ENCODE measurements at regions not wholly inside any gene's neighbourhood (a gene's known extent, or its start where the extent isn't known, plus 50 kb on each side); places are given as distances from the start of the nearest gene placed in this dataset.

- no peak overlapping the region for H3K4me3 Mint-ChIP-seq
- no peaks in the 10 kb centered on the region for H3K4me1 Mint-ChIP-seq
- peaks cover 7% of the 10 kb centered on the region for H3K9me3 Mint-ChIP-seq
- DNase-seq (no peak), ATAC-seq (no peak)
- no peaks in the 10 kb centered on the region for H3K27me3 Mint-ChIP-seq
- no peak overlapping the region for H3K27ac Mint-ChIP-seq
- no peaks in the 10 kb centered on the region for H3K36me3 Mint-ChIP-seq (ENCODE audit: low read depth)
Measured at GRCh38 chr4:12579172-12579571, 905.0 kb downstream of the RAB28 start.

DNA sequence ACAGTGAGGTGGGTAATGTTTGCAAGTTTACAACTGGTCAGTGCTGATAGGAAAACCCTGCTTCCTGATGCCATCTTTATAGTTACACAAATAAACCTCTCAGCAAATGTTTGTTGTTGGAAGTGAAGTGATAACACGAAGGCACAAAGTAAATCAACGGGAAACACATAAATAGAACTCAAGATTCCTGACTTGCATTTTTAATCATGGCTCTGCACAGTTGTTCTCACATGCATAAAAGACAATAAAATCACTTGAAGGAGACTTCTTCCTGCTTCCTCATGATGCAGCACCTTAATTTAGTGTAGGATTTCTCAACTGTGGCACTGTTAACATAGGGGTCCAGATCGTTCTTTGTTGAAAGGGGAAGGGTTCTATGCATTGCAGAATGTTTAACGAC is 907.7 kb downstream of the RAB28 start:
- H3K27me3 Mint-ChIP-seq, result no peaks in the 10 kb centered on the region
- no peaks in the 10 kb centered on the region for H3K4me1 Mint-ChIP-seq
- H3K27ac Mint-ChIP-seq, result no peak overlapping the region
- peaks cover 4% of the 10 kb centered on the region for H3K9me3 Mint-ChIP-seq
- H3K4me3 Mint-ChIP-seq, result no peak overlapping the region
- DNase-seq, result no peak
- no peak for ATAC-seq
- no peaks in the 10 kb centered on the region for H3K36me3 Mint-ChIP-seq (ENCODE audit: low read depth)

DNA sequence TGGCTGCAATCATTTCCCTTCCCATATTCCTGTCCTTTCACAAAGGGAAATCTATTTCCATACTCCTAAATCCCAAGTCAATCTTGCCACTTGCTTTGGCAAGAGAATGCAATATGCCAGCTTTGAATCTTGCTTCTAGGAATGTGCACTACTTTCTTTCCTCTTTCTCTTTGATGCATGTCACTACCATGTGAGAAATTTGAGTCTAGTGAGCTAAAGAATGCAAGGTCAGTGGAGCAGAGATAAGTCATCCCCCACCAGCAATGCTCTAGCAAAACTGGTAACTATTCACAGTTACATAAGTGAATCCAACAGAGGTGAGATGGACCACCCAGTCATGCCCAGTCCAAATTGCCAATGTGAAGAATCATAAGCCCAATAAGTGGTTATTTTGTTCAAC is 910.4 kb downstream of the RAB28 start:
- H3K27me3 Mint-ChIP-seq, result no peaks in the 10 kb centered on the region
- no peak overlapping the region for H3K27ac Mint-ChIP-seq
- peaks cover 4% of the 10 kb centered on the region for H3K9me3 Mint-ChIP-seq
- H3K36me3 Mint-ChIP-seq (ENCODE audit: low read depth), result no peaks in the 10 kb centered on the region
- ATAC-seq (no peak), DNase-seq (no peak)
- no peaks in the 10 kb centered on the region for H3K4me1 Mint-ChIP-seq
- no peak overlapping the region for H3K4me3 Mint-ChIP-seq

DNA sequence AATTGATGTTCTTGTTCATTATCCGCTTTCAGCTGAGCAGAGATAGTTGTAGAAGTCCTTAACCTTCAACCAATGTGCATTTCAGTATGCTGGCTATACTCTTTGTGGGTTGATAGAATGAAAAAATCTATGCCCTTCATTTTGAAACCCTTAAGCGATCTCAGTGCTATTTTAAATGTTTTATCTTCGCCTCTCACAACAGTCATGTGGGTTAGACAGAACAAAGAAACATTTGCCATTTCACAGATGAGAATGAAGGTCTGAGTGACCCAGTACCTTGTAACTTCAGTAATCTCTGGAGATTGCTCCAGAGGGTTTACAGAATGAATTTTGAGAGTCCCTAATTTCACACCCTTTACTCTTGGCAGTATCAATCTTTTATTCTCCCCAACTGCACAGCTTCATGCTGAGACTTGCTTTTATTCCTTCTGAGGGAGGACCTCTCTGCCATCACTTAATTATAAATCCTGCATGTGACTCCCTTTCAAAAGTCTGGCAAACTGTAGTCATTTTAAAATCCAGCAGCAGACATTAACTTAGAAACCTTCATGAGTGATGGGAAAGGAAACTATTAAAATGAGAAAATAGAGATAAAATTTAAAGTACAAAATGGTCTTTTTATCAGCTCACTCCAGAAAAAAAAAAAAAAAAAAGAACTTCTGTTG is 921.5 kb downstream of the RAB28 start:
- ATAC-seq, result no peak
- Mint-ChIP-seq H3K4me1 (no peaks in the 10 kb centered on the region), H3K9me3 (peaks cover 3% of the 10 kb centered on the region), H3K4me3 (no peak overlapping the region), H3K27ac (no peak overlapping the region), H3K27me3 (no peaks in the 10 kb centered on the region), H3K36me3 (ENCODE audit: low read depth) (no peaks in the 10 kb centered on the region)
- DNase-seq, result no peak

- Mint-ChIP-seq H3K27me3 (no peaks in the 10 kb centered on the region), H3K9me3 (peaks cover 3% of the 10 kb centered on the region), H3K27ac (no peak overlapping the region), H3K4me3 (no peak overlapping the region), H3K36me3 (ENCODE audit: low read depth) (no peaks in the 10 kb centered on the region), H3K4me1 (no peaks in the 10 kb centered on the region)
- ATAC-seq (no peak), DNase-seq (no peak)
Measured at GRCh38 chr4:12562021-12562420, 922.1 kb downstream of the RAB28 start.

- no peak for DNase-seq
- Mint-ChIP-seq H3K4me1 (no peaks in the 10 kb centered on the region), H3K9me3 (peaks cover 11% of the 10 kb centered on the region), H3K4me3 (no peak overlapping the region), H3K36me3 (ENCODE audit: low read depth) (no peaks in the 10 kb centered on the region), H3K27me3 (no peaks in the 10 kb centered on the region), H3K27ac (no peak overlapping the region)
- no peak for ATAC-seq
Measured at GRCh38 chr4:12555011-12555410, 929.1 kb downstream of the RAB28 start.

GRCh38 chr4:12548678-12549077 is 935.5 kb downstream of the RAB28 start:
- no peak overlapping the region for H3K4me3 Mint-ChIP-seq
- H3K27me3 Mint-ChIP-seq, result no peaks in the 10 kb centered on the region
- DNase-seq, result no peak
- no peak for ATAC-seq
- H3K9me3 Mint-ChIP-seq, result peaks cover 2% of the 10 kb centered on the region
- no peak overlapping the region for H3K27ac Mint-ChIP-seq
- H3K36me3 Mint-ChIP-seq (ENCODE audit: low read depth), result no peaks in the 10 kb centered on the region
- H3K4me1 Mint-ChIP-seq, result no peaks in the 10 kb centered on the region

DNA sequence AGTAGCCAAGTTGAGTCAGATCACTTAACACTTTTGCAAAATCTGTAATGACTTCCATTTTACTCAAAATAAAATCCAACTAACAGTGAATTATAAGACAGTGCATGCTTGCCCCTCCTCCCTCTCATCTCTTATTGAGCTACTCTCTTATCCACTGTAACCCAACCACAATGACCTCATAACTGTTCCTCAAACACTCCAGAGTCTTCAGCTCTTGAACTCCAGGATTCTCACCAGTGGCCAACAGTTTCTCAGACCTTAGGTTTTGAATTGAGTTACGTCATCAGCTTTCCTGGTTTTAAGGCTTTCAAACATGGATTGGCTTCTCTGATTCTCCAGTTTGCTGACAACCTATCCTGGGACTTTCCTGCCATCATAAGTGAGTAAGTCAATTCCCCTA is 938.3 kb downstream of the RAB28 start:
- no peaks in the 10 kb centered on the region for H3K4me1 Mint-ChIP-seq
- no peak for ATAC-seq
- no peaks in the 10 kb centered on the region for H3K9me3 Mint-ChIP-seq

DNA sequence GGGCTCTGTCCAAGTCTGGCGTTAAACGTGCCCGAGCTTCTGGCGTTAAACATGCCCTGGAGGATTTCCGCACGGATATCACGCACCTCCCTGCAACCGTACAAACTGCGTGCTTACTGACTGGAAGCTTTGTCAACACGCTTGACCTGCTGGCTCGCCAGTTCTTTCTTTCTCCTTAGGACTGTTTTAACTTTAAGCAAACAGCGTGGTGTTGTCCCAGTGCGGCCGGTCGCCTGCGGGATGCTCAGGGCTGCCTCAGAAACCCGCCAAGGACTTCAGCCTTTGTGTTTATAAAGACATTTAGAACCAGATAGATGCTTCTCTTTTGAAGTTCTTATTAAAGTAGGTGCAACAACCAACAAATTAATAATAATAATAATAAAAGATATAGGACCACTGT is 946.0 kb downstream of the RAB28 start:
- no peak for ATAC-seq
- Mint-ChIP-seq H3K4me3 (no peak overlapping the region), H3K27me3 (no peaks in the 10 kb centered on the region), H3K4me1 (no peaks in the 10 kb centered on the region), H3K27ac (no peak overlapping the region), H3K9me3 (no peaks in the 10 kb centered on the region), H3K36me3 (ENCODE audit: low read depth) (no peaks in the 10 kb centered on the region)
- DNase-seq, result no peak

More for the DNA sequence above, 938.3 kb downstream of the RAB28 start:
- Mint-ChIP-seq H3K4me3 (no peak overlapping the region), H3K36me3 (ENCODE audit: low read depth) (no peaks in the 10 kb centered on the region), H3K27ac (no peak overlapping the region), H3K27me3 (no peaks in the 10 kb centered on the region)
- no peak for DNase-seq

GRCh38 chr4:12534684-12535083 is 949.5 kb downstream of the RAB28 start:
- H3K36me3 Mint-ChIP-seq (ENCODE audit: low read depth), result no peaks in the 10 kb centered on the region
- H3K27ac Mint-ChIP-seq, result no peak overlapping the region
- ATAC-seq, result no peak
- no peak overlapping the region for H3K4me3 Mint-ChIP-seq
- no peak for DNase-seq
- H3K9me3 Mint-ChIP-seq, result no peaks in the 10 kb centered on the region
- H3K4me1 Mint-ChIP-seq, result no peaks in the 10 kb centered on the region
- H3K27me3 Mint-ChIP-seq, result no peaks in the 10 kb centered on the region

- no peak overlapping the region for H3K4me3 Mint-ChIP-seq
- peaks cover 6% of the 10 kb centered on the region for H3K9me3 Mint-ChIP-seq
- no peaks in the 10 kb centered on the region for H3K4me1 Mint-ChIP-seq
- H3K27me3 Mint-ChIP-seq, result no peaks in the 10 kb centered on the region
- ATAC-seq (no peak), DNase-seq (no peak)
- H3K27ac Mint-ChIP-seq, result no peak overlapping the region
- H3K36me3 Mint-ChIP-seq (ENCODE audit: low read depth), result no peaks in the 10 kb centered on the region
Measured at GRCh38 chr4:12519426-12519825, 964.7 kb downstream of the RAB28 start.

DNA sequence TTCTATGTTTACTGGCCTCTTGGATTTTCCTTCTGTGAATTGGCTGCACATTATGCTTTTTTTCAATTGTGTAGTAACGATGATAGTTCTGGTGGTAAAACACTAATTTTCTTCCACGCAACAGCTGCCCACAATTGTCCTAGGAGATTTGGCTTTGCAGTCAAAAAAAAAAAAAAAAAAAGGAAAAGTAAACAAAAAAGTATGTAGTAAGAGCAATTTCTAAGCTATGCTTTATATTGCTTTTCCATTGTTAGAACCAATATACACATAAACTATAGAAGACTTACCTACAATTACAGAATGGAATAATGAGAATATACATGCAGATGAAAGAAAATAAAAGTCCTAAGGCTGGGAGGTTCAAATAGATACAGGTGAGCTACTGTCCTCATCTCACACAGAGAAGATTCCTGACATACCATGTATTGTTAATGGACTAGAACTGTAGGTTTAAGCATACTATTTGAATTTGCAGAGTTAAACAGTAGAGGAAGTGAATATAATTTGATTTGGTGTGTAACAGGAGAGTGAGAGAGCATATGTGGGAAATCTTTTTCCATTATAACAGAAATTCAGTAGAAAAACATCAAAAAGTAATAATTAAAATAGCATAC is 976.2 kb downstream of the RAB28 start:
- Mint-ChIP-seq H3K4me3 (no peak overlapping the region), H3K36me3 (ENCODE audit: low read depth) (no peaks in the 10 kb centered on the region), H3K27ac (no peak overlapping the region), H3K9me3 (peaks cover 17% of the 10 kb centered on the region), H3K27me3 (no peaks in the 10 kb centered on the region), H3K4me1 (no peaks in the 10 kb centered on the region)
- no peak for ATAC-seq
- DNase-seq, result no peak

GRCh38 chr4:12500409-12500808 is 983.7 kb downstream of the RAB28 start:
- Mint-ChIP-seq H3K27me3 (no peaks in the 10 kb centered on the region), H3K4me3 (no peak overlapping the region), H3K36me3 (ENCODE audit: low read depth) (no peaks in the 10 kb centered on the region), H3K9me3 (peaks cover 11% of the 10 kb centered on the region), H3K4me1 (no peaks in the 10 kb centered on the region), H3K27ac (no peak overlapping the region)
- ATAC-seq (no peak), DNase-seq (no peak)

GRCh38 chr4:12499693-12500092 is 984.4 kb downstream of the RAB28 start:
- H3K27ac Mint-ChIP-seq, result no peak overlapping the region
- ATAC-seq (no peak), DNase-seq (no peak)
- H3K4me3 Mint-ChIP-seq, result no peak overlapping the region
- no peaks in the 10 kb centered on the region for H3K27me3 Mint-ChIP-seq
- no peaks in the 10 kb centered on the region for H3K36me3 Mint-ChIP-seq (ENCODE audit: low read depth)
- peaks cover 8% of the 10 kb centered on the region for H3K9me3 Mint-ChIP-seq
- H3K4me1 Mint-ChIP-seq, result no peaks in the 10 kb centered on the region

- Mint-ChIP-seq H3K27ac (no peak overlapping the region), H3K36me3 (ENCODE audit: low read depth) (no peaks in the 10 kb centered on the region), H3K4me1 (no peaks in the 10 kb centered on the region), H3K9me3 (peaks cover 6% of the 10 kb centered on the region), H3K4me3 (no peak overlapping the region), H3K27me3 (no peaks in the 10 kb centered on the region)
- ATAC-seq, result no peak
- DNase-seq, result no peak
Measured at GRCh38 chr4:12495211-12495610, 988.9 kb downstream of the RAB28 start.
